Activated naive CD4-positive, alpha-beta T cell treated with anti-CD3 and anti-CD28 coated beads, Interleukin-2, amount 50 U/mL, for 16 hours (primary cell): ENCODE measurements at regions not wholly inside any gene's neighbourhood (a gene's known extent, or its start where the extent isn't known, plus 50 kb on each side); places are given as distances from the start of the nearest gene placed in this dataset.
"Not testable (repeated sequence)": the region's sequence is repeated elsewhere in the genome, so short reads cannot be mapped to it uniquely, and the experiment has no call there.

ENCODE experiments used
- DNase-seq: peaks from one replicate; pipeline ENCODE4 v3.0.0-alpha.2; 2020

DNA sequence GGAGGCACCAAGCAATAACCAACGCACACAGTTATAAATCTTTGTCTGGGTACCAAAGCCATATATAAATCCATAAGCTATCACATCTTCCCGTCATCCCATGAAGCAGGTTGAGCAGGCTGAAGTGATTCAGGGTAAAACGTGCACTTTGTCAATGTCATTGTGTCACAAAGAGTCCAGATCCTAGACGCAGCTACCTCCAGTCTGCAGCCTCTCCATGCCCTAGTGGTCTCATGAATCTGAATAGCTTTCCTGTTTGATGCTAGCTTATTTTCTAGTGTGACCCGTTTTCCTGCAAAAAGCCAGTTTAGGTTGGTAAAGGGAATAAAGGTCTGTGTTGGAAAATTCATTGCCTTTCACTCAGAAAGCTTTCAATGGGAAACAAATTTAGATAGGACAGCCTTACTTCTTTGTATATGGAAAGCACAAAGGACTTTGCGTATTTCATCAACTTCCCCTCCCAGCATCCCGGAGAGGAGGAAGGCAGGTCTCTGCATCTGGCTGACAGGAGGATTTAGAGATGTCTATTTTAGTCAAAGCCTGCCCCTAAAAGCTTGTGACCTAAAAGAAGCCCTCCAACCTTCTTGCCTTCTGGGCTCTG lies 222.3 kb upstream of the ARL4C start:
- no peak for DNase-seq

DNA sequence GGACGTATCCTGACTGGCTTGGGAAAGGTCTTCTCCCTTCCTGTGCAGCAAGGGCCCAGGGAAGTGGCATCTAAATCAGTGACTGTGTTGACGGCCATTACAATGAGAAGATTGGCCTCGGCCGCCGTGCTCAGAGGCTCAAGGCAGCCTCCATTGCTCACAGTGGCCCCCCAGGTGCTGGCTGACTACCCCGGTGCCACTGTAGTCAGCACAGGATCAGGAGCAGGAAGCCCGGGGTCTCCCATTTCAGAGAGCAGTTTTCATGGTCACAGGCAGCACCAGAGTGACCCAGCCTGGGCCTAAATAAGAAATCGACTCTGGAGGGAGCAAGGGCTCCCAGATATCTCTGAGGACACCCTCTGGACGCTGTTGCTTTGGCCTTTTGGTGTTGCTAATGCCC lies 219.4 kb upstream of the ARL4C start:
- no peak for DNase-seq

GRCh38 chr2:234715671-234716250 lies 218.9 kb upstream of the ARL4C start:
- DNase-seq: no peak

DNA sequence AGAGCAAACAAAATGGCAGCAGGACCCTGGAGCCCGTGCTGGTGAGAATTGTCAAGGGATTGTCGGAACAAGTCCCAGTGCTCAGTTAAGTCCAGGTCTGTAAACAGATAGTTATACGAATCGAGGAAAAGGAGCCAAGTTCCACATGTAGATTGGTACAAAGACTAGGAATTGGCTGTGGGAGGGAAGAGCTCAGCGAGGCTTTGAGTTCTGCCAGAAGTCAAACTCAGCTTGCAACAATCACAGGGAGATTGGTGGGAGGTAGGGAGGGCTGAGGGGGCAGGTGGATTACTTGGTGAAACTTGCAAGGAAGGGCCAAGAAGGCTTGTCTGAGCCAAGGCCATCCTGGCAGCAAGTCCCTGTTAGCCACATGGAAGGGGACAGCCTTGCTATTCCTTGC lies 217.8 kb upstream of the ARL4C start:
- no peak for DNase-seq

DNA sequence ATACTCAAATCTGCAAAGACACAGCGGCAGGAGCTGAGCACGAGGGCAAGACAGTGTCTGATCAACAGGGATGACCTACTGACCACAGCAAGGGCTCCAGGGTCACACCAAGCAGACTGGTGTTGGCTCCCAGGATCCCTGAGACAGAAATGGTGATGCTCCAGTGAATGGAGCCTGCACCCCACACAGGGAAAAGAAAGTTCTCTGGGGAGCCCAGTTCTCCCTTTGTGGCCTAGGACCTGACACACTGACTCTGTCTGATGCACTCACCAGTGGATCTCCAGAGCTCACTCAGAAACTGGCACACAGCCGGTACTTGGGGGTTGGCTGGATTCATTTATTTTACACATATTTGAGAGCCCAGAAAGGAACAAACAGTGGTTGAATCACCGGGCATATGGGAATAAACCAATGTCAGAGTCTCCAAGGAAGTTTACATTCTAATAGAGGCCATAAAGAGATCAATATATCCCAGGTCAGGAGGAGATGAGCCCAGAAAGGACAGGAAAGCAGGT lies 215.6 kb upstream of the ARL4C start:
- DNase-seq: no peak

DNA sequence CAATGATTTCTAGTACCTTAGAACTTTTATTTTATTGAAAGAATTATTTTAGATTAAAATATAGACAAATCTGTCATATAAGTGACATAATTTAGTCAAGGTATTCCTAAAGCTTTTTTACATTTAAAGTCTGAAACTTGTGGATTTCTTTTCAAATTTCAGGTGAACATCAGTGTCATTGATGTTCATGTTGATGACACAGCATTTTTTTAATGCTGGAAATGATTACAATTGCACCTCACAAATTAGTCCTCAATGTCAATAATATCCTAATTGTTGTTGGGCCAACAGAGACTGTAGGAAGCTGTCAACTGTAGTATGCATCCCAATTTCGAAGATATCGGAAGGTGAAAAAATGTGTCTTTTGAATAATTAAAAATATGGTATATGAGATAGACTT lies 214.4 kb upstream of the ARL4C start:
- DNase-seq: no peak

DNA sequence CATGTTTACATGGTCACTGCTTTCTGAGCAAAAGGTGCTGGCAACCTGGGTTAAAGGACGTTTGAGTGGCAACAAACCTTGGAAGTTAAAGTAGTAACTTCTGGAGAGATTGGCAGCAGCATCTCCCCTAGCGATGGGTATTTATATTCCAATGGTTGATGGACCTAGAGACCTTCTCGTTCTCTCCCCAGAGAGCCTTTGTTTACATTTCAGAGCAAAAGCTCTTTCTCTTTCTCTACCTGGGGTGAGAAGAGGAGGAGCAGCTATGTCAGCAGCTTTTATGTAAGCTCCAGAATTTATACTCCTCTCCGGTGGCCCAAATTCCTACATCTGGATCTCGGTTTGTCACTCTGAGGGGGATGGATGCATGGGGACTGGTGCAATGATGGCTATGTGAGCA lies 213.7 kb upstream of the ARL4C start:
- no peak for DNase-seq

DNA sequence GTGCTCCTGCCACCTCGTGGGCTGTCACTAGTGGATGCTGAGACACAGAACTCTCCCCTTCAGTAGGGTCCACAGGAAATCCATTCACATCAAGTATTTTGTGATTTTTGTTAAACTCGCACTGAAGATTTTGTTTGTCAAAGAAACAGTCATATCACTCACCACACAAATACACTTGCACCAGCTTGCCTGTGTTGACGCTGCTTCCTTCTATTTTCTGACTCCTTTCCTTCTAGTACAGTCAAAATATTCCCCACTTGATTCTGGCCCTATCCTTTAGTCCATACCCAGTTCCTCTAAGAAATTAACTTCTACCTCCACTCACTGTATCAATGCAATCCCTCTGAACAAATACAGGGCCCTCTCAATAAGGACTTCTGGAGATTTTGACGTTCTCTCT lies 213.2 kb upstream of the ARL4C start:
- DNase-seq: no peak

- no peak for DNase-seq
Observed at GRCh38 chr2:234708717-234709116, 211.8 kb upstream of the ARL4C start.

DNA sequence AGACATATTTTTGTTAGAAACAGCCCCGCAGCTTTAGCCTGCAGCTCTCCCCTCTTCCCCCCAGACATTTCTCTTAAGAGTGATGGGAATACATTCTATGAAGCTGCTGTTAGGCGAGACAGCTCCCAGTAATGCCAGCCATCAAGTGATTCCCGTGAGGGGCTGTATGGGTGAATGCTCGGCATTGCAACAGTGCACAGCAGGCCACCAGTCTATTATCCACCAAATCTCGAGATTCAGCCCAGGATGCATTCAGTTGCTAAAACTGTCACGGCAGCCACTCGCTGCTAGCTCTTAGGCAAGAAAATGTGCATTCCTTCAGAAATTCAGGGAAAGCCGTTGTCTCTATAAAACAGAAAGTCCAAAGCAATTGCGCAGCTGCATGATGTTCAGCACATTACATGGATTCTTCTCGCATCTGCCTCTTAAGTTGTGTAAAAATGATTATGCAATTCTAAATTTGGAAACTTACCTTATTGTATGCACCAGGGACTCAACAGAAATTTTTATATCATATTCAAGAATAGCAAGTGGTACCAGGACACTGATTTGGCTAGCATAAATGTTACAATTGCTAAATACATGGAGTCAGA lies 211.3 kb upstream of the ARL4C start:
- DNase-seq: no peak

- no peak for DNase-seq
Observed at GRCh38 chr2:234706086-234706485, 209.2 kb upstream of the ARL4C start.

DNA sequence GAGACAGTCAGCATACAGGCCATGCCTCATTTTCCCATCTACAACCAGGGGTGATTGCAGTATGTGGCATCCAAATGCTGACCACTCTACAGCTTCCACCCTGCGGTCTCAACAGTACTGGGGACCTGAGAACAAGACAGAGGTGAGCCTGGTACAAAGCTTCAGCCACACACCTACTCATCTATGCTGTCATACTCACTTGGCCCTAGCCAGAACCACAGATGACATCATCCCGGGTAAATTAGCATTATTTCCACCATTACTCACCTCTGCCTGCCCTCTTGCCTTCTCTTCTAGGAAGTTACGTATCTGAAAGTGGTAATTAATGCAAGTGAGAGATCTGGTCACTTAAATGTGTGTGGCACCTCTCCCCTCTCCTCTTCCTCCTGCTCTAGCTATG lies 208.2 kb upstream of the ARL4C start:
- DNase-seq: no peak

- no peak for DNase-seq
Observed at GRCh38 chr2:234703258-234703657, 206.4 kb upstream of the ARL4C start.

DNA sequence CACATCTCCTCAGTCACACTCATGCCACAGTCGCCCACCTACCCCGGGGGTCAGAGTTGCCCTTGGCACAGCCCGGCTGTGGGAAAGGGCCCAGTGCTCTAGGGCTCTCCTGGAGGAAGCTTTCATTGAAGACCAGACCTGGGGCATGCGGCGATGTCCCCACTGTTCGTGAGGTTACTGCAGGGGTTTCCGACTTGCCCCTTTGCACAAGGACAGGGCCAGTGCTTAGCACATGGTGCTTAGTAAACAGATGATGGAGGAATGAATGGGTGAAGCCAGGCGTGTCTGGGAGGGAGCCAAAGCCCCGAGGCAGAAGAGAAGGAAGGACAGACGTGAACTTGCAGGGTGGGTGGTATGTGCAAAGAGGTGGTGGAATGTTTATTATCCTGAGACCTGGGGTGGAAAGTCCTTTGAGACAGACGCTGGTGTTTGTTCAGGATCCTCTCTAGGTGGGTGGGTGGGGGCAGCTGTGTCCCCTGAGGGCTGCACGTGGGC lies 205.9 kb upstream of the ARL4C start:
- no peak for DNase-seq

GRCh38 chr2:234701841-234702240 lies 205.0 kb upstream of the ARL4C start:
- no peak for DNase-seq

DNA sequence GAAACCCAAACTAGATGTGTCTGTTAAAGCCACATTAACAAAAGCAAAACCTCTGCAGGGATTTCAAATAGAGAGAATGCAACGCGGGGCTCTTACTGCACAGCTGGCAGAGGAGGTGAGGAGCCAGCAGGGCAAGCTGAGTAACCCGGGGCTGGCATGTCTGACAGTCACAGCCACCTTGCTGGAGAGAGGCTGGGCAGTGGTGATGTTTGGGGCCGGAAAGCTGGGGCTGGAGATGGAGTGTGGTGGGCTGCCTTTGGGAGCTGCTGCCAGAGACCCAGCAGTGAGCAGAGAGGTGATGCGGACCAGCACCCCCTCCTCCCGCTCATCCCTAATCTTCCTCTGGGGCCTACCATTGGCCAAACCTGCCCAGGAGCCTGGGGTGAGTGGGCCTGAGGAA lies 204.5 kb upstream of the ARL4C start:
- no peak for DNase-seq

- DNase-seq: no peak
Observed at GRCh38 chr2:234699456-234699855, 202.6 kb upstream of the ARL4C start.

GRCh38 chr2:234697300-234697876 lies 200.5 kb upstream of the ARL4C start:
- not testable (repeated sequence) for DNase-seq

DNA sequence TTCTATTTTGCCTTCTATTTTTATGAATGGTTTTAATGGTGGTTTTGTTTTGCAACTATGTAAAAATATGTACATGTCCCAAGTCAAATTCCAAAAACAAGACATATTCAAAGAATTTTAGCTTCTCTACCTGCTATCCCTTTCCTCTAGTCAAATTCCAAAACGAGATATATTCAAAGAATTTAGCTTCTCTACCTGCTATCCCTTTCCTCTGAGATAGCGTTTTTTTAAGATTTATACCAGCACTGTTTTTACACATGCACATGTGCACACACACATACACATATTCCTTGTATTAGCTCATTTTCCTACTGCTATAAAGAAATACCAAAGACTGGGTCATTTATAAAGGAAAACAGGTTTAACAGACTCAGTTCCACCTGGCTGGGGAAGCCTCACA lies 199.1 kb upstream of the ARL4C start:
- no peak for DNase-seq

DNA sequence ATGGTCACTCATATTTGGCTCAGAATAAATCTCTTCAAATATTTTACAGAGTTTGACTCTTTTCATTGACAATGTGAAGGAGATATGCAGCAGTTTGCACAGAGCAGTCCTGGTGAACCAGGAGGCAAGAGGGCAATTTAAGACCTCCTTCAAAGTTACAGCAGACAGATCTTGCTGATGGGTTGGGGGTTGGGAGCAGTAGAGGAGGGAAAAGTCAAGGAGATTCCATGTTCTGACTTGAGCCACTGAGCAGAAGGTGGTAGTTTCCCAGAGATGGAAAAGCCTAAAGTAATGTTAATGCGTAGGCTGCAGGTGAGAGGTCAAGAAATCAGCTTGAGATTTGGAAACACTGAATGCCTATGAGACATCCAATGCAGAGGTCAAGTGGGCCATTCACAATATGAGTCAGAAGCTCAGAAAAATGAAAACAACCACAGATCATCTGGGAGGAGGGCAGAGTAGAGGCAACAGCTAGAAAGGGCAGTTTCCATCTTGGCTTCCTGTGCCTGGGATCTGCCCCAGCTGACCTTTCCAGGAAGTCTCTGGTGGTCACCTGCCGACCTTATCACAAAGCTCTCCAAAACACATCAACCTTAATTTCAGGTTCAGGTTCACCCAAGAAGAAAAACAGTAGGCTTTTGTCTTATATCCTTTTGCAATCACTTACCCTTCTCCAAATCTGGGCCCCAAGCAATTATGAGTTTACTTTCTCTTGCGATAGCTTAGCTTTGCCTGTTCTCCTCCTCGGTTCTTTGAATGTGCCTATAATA lies 197.5 kb upstream of the ARL4C start:
- no peak for DNase-seq

- not testable (repeated sequence) for DNase-seq
Observed at GRCh38 chr2:234693681-234694190, 196.9 kb upstream of the ARL4C start.

DNA sequence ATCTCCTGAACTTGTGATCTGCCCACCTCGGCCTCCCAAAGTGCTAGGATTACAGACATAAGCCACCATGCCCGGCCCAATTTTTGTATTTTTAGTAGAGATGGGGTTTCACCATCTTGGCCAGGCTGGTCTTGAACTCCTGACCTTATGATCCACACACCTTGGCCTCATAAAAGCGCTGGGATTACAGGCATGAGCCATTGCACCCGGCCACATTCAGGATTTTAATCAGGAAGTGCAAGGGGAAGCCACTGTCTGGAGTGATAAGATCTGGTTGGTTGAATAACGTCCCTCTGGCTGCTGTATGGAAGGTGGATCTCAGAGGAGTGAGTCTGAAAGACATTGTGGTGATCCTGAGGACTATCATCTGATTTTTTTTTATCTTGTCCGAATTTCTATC lies 196.3 kb upstream of the ARL4C start:
- not testable (repeated sequence) for DNase-seq
